Smooth muscle cell (in vitro differentiated cells): ENCODE measurements at regions not wholly inside any gene's neighbourhood (a gene's known extent, or its start where the extent isn't known, plus 50 kb on each side); places are given as distances from the start of the nearest gene placed in this dataset. TPM values are rescaled to one million over a fixed set of nuclear protein-coding genes. Genes with fewer than 3 reads are reported as not detected.
A peak's percentile ranks its signal among the peaks of the same experiment; 100 is the strongest.

ENCODE experiments used
- DNase-seq: peaks from one replicate; lab custom pipeline; 2025; ENCODE audit not compliant: unreplicated experiment; lab: John Stamatoyannopoulos, UW
- H2AFZ ChIP-seq: fragments of 200-600 bp; sonication (generic); 2 replicates; pipeline ENCODE4 v1.6.0; 2016; ENCODE audit warnings: antibody characterized with exemption, low read depth, mild to moderate bottlenecking
- H3F3A ChIP-seq: fragments of 200-600 bp; sonication (generic); 2 replicates; pipeline ENCODE4 v1.6.0; 2017; ENCODE audit warnings: antibody characterized with exemption, low read depth
- H3K27ac ChIP-seq: fragments of 200-600 bp; sonication (generic); 2 replicates; pipeline ENCODE4 v1.5.1; 2016; ENCODE audit warnings: low read depth, mild to moderate bottlenecking
- H3K27me3 ChIP-seq: fragments of 200-600 bp; sonication (generic); 2 replicates; pipeline ENCODE4 v1.6.1; 2016; ENCODE audit warnings: low read depth, mild to moderate bottlenecking
- H3K36me3 ChIP-seq: fragments of 200-600 bp; sonication (generic); 2 replicates; pipeline ENCODE4 v1.5.1; 2016; ENCODE audit warnings: low read depth
- H3K4me1 ChIP-seq: fragments of 200-600 bp; sonication (generic); 2 replicates; pipeline ENCODE4 v1.5.1; 2016; ENCODE audit warnings: low read depth
- H3K4me2 ChIP-seq: fragments of 200-600 bp; sonication (generic); 2 replicates; pipeline ENCODE4 v1.6.0; 2016; ENCODE audit warnings: mild to moderate bottlenecking
- H3K4me3 ChIP-seq: fragments of 200-600 bp; sonication (generic); 2 replicates; pipeline ENCODE4 v1.5.1; 2016; ENCODE audit warnings: mild to moderate bottlenecking
- H3K79me2 ChIP-seq: fragments of 200-600 bp; sonication (generic); 2 replicates; pipeline ENCODE4 v1.6.0; 2016; ENCODE audit warnings: low read depth, mild to moderate bottlenecking
- H3K9ac ChIP-seq: fragments of 200-600 bp; sonication (generic); 2 replicates; pipeline ENCODE4 v1.6.0; 2016; ENCODE audit warnings: low read depth
- H3K9me3 ChIP-seq: fragments of 200-600 bp; sonication (generic); replicated peaks from 2 replicates; pipeline ENCODE4 v1.5.1; 2016; ENCODE audit warnings: low read depth
- H4K20me1 ChIP-seq: fragments of 200-600 bp; sonication (generic); 2 replicates; pipeline ENCODE4 v1.6.0; 2016; ENCODE audit warnings: low read depth
- WGBS: methylation state at CpG from one replicate; pipeline ENCODE4 v1.1.7; 2016; ENCODE audit warnings: low lambda C conversion rate; 5-methylcytosine and 5-hydroxymethylcytosine counted together
- small RNA-seq: library from RNA; depleted of rRNA; stranded (forward); fragments of <200 nt; gene quantifications from one replicate; pipeline ENCODE3, GENCODE V24; 2014
- TF ChIP-seq, protein P1 (sequence below): fragments of 200-600 bp; sonication (generic); IDR thresholded peaks from 2 replicates; pipeline ENCODE4 v1.5.1; 2017; ENCODE audit warnings: borderline replicate concordance, mild to moderate bottlenecking, antibody characterized with exemption; ENCODE audit not compliant: insufficient read depth, poor library complexity, severe bottlenecking

- peak overlapping the region; percentile 63 for H3K27ac ChIP-seq
- H3K9me3 ChIP-seq: no peaks in the 10 kb centered on the region
Measured at GRCh38 chr10:79017882-79018520, 50.8 kb upstream of the ZMIZ1 start.

DNA sequence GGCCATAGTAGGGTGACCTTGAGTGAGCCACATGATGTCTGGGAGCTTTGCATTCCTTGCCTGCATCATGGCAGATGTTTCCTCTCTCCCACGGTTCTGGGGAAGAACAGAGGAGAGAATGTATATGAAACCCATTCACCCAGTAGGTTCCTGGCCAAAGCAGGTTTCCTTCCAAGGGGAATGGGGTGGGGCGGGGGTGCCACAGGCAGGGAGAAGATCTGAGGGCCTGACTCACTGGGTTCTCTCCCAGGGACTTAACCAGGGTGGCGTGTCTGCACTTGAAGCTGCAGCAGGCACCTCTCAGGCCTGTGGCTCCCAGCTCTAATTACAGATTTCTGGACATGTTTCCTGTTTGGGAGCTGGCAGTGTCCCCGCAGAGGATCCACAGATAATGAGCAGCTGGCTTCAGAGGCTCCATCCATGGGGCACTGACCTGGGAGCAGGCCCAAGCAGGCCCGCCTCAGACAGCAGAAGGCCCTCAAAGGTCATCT, 50.2 kb upstream of the ZMIZ1 start:
- no peaks in the 10 kb centered on the region for H3K9me3 ChIP-seq
- H3K4me3 ChIP-seq: no peak overlapping the region
- H3K4me2 ChIP-seq: no peak overlapping the region
- no peaks in the 10 kb centered on the region for H4K20me1 ChIP-seq
- no peaks in the 10 kb centered on the region for H3K4me1 ChIP-seq
- DNase-seq: no peak
- 33% methylated on average over 5 of the region's 5 CpGs for WGBS
- H3K27me3 ChIP-seq: no peaks in the 10 kb centered on the region
- H3K79me2 ChIP-seq: no peaks in the 10 kb centered on the region
- TF ChIP-seq, protein P1, sequence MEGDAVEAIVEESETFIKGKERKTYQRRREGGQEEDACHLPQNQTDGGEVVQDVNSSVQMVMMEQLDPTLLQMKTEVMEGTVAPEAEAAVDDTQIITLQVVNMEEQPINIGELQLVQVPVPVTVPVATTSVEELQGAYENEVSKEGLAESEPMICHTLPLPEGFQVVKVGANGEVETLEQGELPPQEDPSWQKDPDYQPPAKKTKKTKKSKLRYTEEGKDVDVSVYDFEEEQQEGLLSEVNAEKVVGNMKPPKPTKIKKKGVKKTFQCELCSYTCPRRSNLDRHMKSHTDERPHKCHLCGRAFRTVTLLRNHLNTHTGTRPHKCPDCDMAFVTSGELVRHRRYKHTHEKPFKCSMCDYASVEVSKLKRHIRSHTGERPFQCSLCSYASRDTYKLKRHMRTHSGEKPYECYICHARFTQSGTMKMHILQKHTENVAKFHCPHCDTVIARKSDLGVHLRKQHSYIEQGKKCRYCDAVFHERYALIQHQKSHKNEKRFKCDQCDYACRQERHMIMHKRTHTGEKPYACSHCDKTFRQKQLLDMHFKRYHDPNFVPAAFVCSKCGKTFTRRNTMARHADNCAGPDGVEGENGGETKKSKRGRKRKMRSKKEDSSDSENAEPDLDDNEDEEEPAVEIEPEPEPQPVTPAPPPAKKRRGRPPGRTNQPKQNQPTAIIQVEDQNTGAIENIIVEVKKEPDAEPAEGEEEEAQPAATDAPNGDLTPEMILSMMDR: no peak
- H3F3A ChIP-seq: peaks cover 13% of the 10 kb centered on the region
- no peaks in the 10 kb centered on the region for H3K36me3 ChIP-seq
- peak overlapping the region; percentile 63 for H3K27ac ChIP-seq
- no peak overlapping the region for H3K9ac ChIP-seq
- H2AFZ ChIP-seq: no peak overlapping the region

More at GRCh38 chr10:79017882-79018520, 50.8 kb upstream of the ZMIZ1 start:
- Histone ChIP-seq H3K36me3 (no peaks in the 10 kb centered on the region), H3K4me3 (no peak overlapping the region), H4K20me1 (no peaks in the 10 kb centered on the region), H3K4me2 (no peak overlapping the region), H3K9ac (no peak overlapping the region), H3K4me1 (no peaks in the 10 kb centered on the region), H3F3A (peaks cover 13% of the 10 kb centered on the region), H3K27me3 (no peaks in the 10 kb centered on the region), H3K79me2 (no peaks in the 10 kb centered on the region), H2AFZ (no peak overlapping the region)
- WGBS: 77% methylated on average over 4 of the region's 4 CpGs
- TF ChIP-seq, protein P1: no peak
- no peak for DNase-seq

Small RNA genes in the stretch of these regions (small RNA-seq; reads per million reads assigned to genes)
- not detected for gene RF00056
